NCI-H2196 treated with DMSO at 0.1 percent for 48 hours (cell line): ENCODE measurements at regions not wholly inside any gene's neighbourhood (a gene's known extent, or its start where the extent isn't known, plus 50 kb on each side); places are given as distances from the start of the nearest gene placed in this dataset.

Experiments
- DNase-seq: peaks from one replicate; lab custom pipeline; 2025; ENCODE audit not compliant: unreplicated experiment; lab: John Stamatoyannopoulos, UW

DNA sequence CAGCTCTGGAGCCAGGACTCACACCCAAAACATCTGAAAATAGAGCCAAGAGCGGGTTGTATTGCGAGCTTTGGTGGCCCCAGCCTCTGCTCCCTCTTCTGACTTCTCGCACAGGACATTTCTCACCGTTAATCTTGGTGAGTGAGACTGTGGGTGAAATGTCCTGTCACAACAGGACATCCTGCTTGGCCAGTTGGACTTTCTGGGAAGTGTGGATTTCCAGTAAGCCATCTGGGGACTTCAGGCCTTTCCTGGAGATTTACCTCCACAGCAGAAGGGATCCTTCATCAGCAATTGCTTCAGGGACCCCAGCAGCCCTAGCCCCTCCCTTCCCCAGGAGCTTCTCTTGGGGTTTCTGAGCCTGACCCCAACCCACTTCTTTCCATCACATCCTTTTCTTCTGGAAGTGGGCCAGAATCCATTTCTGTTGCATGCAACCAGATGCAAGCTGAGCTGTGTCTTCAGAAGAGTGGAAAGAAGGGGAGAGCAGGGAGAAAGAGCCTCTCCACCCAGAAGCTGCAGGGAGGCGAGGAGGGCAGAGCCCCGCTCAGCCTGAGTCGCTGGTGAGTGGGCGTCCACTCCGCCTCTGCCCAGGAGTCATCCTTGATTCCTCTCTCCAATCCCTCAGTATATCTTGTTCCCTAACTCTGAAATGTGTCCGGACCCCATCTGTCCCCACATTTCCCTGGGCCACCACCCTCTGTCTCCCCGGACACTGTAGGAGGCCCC is 50.3 kb upstream of the GADD45G start:
- DNase-seq, result no peak

DNA sequence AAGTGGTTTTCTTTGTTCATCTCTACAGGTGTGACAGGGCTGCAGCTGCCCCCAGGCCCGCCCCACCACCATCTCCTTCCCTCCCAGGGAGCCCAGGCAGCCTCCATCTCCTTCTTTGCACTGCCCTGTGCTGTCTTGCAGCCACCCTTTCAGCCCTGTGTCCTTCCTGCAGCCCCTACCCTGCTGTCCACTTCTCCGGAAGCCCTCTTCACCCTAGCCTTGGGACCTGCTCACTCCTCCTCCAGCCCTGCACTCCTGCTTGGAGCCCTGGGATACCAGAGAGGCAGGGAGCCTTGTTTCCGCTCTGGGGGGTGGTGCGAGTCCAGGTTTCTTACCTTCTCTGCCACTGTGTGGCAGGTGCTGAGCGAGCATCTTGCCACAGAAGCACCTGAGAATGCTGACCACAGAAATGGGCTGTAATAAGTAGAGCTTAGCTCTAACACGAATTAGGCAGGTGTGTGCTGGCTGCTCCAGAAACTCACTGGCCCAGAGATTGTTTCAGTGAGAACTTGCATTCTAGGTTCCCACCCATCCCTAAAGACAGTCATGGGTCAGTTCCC is 51.3 kb upstream of the GADD45G start:
- no peak for DNase-seq

DNA sequence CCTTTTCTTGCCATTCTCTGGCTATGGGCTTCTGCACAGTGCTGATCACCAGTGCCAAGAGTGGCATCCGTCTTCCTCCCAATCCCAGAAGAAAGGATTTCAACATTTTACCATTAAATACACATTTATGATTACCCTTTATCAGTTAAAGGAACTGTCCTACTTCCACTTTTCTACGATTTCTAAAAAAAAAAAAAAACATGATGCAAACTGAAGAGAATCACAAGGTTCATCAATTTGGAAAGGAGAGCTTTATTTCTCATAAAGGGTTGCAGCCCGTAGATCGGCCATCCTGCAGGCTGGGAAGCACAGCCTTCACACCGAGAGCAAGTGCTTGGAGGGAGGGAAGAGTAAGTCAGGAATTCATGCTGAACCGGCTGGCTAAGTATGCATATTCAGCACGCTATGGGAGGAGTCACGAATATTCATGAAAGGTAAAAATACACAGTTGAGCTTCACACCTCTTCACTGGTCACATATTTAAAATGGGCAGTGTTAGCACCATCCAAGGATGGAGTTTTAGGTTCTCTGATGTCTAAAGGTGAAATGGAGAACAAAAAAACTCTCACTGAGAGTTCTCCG is 52.5 kb upstream of the SEMA4D start:
- no peak for DNase-seq

DNA sequence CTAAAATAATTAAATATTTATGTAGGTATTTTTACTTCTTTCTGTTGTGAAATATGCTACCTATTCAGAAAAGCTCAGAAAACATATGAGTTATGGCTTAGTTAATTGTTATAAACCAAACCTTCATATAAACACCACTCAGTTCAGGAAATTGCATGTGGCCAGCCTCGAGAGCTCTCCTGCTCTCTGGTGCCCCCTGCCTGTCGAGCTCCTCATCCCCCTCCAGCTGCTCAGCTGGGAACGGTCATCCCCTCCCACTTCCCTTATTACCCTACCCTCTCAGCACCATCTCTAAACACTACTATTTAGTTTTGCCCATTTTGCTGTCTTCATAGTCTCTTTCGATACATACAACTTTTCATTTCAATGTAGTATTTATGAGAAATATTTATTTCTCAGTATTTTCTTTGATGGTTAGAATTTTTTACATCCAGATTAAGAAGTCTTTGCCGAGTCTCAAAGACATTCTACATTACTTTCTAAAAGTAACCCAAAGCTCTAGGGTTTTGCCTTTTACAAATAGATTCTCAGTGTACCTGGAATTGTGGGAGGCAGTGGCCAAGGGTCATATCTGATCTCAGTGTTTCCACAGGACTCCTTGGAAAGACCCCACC is 51.2 kb upstream of the SEMA4D start:
- DNase-seq, result peak; percentile 61

DNA sequence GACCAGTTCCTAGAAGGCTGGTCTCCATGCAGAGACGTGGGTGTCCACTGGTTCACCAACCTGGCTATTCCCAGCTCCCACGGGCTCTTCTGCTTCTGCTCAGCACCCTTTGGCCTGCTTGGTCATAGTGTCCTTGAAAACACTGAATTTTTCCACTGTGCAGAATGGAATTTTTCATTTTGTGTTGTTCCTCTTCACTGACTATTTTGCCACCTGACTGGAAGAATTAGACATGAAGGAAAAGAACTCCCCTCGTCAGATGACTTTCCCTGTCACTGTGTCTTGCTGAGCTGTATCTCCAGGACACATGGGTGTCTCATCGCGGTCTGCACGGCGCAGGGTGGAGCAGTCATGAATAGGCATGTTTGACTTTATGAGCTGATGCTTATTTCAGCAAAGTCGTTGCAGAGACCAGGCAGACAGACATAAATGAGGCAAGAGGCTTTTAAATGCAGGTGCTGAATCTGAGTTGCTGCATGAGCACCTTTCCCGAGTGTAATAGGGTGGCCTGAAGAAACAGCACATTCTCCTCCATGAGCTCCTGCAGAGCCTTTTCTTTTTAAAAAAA is 50.2 kb upstream of the SEMA4D start:
- no peak for DNase-seq
